Tongue (tissue), 1 donor: ENCODE measurements at regions not wholly inside any gene's neighbourhood (a gene's known extent, or its start where the extent isn't known, plus 50 kb on each side); places are given as distances from the start of the nearest gene placed in this dataset.
A peak's percentile ranks its signal among the peaks of the same experiment; 100 is the strongest.
"Not testable (repeated sequence)": the region's sequence is repeated elsewhere in the genome, so short reads cannot be mapped to it uniquely, and the experiment has no call there.

Experiments used
- DNase-seq: peaks from one replicate; pipeline ENCODE4 v3.0.0-alpha.2; 2015

DNA sequence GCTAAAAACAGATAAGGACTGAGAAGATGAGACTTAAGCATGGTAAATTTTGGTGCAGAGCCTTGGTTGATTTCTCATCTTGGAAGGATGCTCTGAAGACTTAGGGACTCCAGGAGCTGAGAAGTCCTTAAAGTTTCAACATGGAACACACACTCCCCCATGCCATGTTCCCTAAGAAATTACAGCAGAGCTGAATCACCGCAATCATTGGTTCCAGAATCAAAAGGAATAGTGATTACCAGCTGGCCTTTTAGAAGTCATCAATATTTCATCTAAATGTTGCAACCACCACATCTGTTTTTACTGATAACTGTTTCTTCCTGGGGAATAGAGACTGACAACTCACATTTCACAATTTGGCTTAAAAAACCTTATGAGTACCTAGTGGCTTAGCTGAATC lies 229.3 kb downstream of the MINAR1 start:
- DNase-seq: no peak

- DNase-seq: no peak
These were observed 223.2 kb downstream of the MTHFS start for GRCh38 chr15:79673416-79674123.

GRCh38 chr15:79674124-79674465 lies 222.7 kb downstream of the MTHFS start:
- DNase-seq: no peak

DNA sequence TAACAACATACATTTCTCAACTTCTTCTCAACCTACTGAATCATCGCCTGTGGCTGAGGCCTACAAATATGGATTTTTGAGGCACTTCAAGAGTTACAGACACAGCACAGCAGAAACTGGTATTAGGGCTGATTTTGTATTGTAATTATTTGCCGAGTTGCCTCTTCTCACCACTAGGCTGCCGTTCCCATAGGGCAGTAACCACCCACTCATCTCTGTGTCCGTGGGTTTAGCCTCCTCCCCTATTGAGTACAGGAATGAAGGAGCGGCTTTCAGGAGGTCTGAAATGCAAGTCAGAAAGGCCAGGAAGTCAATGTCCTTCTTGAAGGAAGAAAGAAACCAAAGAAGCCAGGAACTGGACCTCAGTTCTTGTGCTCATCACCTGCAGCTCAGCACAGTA lies 220.8 kb downstream of the MTHFS start:
- DNase-seq: no peak

DNA sequence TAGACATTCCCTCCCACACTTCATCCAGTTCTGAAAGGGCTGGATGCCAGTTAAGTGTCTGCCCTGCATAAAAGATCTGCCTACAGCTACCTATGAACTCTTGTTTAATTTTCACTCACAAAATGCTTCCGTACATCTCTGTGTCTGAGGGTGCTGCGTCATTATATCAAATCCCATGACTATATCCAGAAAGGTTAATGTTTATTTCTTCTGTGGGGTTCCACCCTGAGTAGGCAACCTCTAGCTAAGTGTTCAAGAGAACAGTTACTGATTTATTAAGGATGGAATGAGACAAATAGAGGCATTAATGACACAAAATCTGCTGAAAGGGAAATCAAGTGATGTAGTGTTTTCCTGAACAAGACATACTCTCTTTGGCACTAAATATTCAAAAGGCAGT lies 220.2 kb downstream of the MTHFS start:
- no peak for DNase-seq

GRCh38 chr15:79677241-79677640 lies 219.6 kb downstream of the MTHFS start:
- DNase-seq: no peak

- no peak for DNase-seq
These were observed 218.6 kb downstream of the MTHFS start for GRCh38 chr15:79678032-79678701.

DNA sequence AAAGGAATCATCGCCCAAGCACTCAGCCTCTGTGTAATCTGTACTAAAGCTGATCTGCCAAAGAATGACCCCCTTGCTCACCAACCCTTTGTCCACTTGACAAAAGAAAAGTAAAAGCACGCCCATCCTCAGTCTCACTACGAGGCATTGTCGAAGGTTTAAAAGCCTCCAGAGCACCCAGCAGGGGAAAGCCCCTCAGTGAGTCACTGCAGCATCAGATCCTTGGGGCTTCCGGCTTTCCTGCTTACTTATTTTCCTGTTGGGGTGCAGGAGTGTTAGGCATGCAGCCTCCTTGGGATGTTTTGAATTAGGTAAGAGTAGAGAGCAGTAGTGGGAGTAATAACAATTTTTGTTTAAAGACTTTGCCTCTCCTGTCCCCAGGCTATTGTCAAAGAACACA lies 216.1 kb downstream of the MTHFS start:
- DNase-seq: no peak

GRCh38 chr15:79682285-79682684 lies 214.5 kb downstream of the MTHFS start:
- DNase-seq: peak; percentile 33

- no peak for DNase-seq
These were observed 213.9 kb downstream of the MTHFS start for GRCh38 chr15:79682851-79683288.

- DNase-seq: no peak
These were observed 207.8 kb downstream of the MTHFS start for GRCh38 chr15:79689030-79689429.

DNA sequence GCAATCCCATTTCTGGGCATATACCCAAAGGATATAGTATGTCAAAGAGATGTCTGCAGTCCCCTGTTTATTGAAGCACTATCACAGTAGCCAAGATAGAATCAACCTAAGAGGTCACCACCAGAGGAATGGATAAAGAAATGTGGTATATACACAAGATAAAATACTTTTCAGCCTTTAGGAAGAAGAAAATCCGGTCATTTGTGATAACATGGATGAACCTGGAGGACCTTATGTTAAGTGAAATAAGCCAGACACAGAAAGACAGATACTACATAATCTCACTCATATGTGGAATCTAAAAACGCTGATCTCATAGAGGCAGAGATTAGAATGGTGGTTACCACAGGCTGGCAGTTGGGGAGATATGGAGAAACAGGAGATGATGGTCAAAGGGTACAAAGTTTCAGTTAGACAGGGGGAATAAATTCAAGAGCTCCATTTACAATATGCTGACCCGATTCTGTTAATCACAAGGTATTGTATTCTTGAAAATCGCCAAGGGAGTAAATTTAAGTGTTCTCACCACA lies 195.8 kb downstream of the MTHFS start:
- no peak for DNase-seq

GRCh38 chr15:79702621-79703020 lies 194.2 kb downstream of the MTHFS start:
- no peak for DNase-seq

DNA sequence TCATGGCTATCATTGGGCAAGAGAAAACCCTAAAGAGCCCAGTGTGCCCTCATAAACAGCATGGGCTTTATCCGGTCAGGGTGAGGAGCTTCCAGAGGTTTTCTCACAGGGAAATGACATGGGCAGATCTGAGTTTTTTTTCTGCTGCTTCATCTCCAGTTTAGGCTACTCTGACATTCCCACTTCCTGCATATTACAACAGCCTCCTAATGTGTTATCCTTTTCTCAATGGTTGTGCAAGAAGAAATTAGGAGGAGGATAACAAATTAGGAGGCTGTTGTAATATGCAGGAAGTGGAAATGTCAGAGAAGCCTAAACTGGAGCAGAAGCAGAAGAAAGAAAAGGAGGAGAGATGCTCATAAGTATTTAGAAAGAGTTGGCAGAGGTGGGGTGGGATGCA lies 175.6 kb downstream of the MTHFS start:
- DNase-seq: no peak

DNA sequence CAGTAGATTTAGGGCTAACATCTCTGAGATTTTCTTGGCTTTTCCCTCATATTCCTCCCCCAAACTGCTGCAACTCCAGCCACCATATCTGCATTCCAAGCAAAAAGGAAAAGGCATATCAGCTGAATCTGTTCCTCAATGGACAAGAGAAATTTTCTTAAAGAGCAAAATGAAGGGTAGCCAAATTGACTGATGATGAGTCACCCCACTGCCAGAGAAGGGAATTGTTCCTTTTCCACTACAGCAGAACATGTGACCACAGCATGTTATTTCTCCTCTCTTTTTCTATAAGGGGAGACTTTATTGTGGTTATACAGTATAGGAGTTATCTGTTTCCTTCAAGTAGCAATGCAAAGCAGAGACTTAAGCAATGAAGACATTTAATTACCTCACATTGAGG lies 172.5 kb downstream of the MTHFS start:
- no peak for DNase-seq

DNA sequence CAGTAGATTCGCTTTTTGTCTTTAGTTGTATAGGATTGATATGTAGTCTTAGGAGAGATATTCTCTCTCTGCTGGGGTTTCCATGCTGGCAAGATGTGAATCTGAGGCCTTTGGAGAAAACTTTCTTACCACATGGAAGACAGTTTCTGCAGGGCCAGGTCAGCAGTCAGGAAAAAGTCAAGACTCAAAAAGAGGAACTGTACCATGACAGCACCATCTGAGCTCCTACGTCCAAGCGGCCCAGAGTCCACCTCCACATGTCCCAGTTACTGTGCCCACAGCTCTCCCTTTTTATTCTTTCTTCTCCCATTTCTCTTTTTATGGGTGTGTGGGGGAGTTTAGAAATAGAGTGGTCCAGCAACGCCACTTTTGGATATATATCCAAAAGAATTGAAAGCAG lies 172.0 kb downstream of the MTHFS start:
- no peak for DNase-seq

- DNase-seq: peak; percentile 18
These were observed 167.9 kb downstream of the MTHFS start for GRCh38 chr15:79728867-79729266.

DNA sequence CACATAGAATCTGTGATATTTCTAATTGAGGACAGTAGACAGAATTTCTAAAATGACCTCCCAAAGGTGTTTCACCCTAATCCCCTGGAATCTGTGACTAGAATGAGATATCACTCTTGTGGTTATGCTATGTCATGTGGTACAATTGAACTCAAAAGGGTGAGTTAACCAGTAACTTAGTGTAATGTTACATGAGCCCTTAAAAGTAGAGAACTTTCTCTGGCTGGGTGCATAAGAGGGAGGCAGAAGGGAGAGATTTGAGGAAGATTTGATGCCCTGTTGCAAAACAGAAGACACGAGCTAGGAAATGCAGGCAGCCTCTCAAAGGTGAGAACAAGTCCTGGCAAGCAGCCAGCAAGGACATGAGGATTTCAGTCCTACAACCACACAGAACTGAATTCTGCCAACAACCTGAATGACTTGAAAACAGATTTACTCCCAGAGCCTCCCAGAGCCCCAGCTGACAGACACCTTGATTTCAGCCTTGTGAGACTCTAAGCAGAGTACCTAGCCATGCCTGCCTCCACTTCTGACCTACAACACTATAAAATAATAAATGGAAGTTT lies 160.3 kb downstream of the MTHFS start:
- DNase-seq: no peak

DNA sequence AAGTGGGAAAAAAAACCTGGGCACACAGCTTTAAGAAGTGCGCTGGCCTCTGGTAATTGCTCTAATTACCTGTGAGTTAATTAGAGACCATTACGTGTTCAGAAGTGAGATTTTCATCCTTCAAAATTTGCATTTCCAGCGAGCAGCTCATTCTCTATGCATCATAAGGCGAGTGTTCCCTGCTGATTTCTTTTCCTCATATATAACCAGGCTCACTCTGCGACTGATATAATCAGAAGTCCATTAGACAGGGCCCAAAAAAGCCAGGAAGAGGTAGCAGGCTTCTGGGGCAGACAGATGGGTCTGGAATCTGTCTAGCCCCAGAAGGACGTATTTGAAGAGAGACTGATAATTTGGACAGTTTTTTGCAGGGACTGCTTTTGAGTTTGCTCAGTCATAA lies 158.7 kb downstream of the MTHFS start:
- DNase-seq: no peak

GRCh38 chr15:79740561-79740960 lies 156.3 kb downstream of the MTHFS start:
- DNase-seq: no peak

DNA sequence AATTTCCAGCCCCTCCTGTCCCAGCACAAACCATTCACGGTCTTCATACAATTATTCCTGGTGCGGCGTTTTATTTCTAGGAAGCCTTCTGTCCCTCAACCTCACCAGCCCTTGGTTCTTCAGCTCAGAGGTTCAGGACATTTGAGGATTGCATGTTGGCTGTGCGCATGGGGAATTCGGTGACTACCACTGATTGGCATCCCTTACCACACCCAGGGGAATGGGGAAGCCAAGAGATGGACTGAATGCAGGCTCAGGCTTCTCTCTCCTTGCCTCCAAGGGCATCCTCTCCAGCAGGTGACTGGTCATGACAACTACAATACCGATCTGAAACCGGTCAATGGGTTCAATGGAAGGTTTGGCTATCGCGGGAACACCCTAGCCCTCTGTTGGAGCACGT lies 153.8 kb downstream of the MTHFS start:
- no peak for DNase-seq

DNA sequence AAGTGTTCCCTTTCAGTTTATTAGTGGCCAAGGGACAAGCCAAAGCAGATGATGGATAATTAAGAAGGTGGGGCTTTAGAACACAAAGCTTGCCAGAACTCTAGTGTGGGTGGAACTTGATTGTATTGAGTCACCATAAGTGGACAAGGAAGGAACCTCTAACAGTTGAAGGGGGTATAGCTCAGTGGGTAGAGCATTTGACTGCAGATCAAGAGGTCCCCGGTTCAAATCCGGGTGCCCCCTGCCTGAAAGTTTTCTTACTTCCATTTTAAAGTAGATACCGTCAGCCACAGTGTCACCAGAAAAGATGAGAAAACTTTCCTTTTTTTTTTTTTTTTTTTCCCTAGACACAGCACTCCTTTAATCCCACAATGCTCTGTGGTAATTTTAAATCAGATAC lies 152.3 kb downstream of the MTHFS start:
- DNase-seq: not testable (repeated sequence)

DNA sequence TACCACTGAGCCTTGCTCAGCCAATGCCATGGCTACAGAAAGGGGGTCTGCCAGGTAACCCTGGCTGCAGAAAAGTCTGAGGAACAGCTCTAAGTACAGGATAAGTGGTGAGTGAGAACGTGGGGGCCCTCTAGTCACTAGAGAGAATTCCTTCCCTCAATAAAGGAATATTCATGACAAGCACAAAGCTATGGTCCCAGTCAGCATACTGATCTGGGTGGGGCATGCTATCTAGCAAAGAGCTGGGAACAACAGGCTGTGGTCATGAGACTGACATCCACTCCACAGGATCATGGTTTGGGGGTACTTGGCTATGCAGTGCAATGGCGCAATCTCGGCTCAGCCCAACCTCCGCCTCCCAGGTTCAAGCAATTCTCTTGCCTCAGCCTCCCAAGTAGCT lies 140.4 kb downstream of the MTHFS start:
- no peak for DNase-seq

DNA sequence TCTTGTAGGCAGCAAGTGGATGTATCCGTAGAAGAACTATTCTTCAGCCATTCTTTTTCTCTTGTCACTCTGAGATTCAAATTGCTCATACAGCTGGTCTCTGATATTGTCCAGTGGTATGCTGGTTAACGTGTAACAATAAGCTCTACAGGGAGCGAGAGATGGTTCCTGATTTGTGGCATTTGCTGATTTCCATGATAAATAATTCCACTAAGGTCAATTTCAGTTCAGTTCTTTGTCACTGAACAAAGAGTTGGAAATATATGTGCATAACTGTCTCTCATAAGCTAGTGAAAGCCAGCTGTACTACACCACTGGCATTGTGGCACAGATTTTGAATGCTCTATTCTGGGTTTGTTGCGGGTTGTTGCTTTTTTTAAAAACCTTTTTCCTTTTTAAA lies 131.7 kb downstream of the MTHFS start:
- DNase-seq: no peak
